ENCODE measurements at regions not wholly inside any gene's neighbourhood (a gene's known extent, or its start where the extent isn't known, plus 50 kb on each side); places are given as distances from the start of the nearest gene placed in this dataset.

DNA sequence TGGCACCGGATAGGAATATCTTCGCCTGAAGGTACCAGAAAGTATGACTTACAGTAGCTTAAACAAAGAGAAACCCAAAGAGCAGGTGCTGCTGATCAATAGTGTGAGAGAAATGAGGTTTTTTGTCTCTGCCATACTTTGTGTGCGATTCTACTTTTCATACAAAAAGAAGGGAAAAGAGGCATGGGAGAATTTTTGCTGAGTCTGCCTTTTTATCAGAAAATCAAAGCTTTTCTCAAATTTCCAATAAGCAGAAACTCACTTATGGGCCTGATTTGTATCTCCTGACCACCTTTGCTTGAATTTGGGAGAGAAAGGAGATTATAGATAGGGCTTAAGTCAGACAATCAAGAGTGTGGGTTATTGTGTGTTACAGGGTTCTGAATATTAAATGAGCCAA, 65.5 kb upstream of the TAF11L2 start:
- no TSS peak for BruUV-seq (replicated peaks)
- intact Hi-C loops (cut with micrococcal nuclease; ENCODE audit: unreplicated experiment) (no loop called here), in situ Hi-C loops (cut with HindIII; ENCODE audit: low pct_unique_long_range_greater_than_20kb, low sequenced_read_pairs) (no loop called here)
- H3K9me3 ChIP-seq (ENCODE audit: control insufficient read depth, insufficient read depth, low read depth, low read length): no peaks in the 10 kb centered on the region
- no peaks in the 10 kb centered on the region for H3K4me1 ChIP-seq (ENCODE audit: control insufficient read depth, insufficient read depth, low read length)
- POLR2A ChIA-PET: interaction anchor here (0.5 kb wide), 1 partner anchor 12 kb away, joined by 3 read pairs; no protein-coding TSS in a partner anchor
- no peak overlapping the region for H3K4me3 ChIP-seq (ENCODE audit: low read depth in 2 of 2, low read length in 2 of 2)
- no peaks in the 10 kb centered on the region for H3K36me3 ChIP-seq (ENCODE audit: control insufficient read depth, insufficient read depth, low read length)
- CTCF ChIA-PET: no interaction called here
- H3K27me3 ChIP-seq (ENCODE audit: control insufficient read depth, insufficient read depth, low read length): no peaks in the 10 kb centered on the region
- H3K27ac ChIP-seq (ENCODE audit: low read length): no peak overlapping the region
- ATAC-seq: no peak
- TF ChIP-seq TCF7L2 (IDR thresholded peaks at IDR 0.05; ENCODE audit: low read depth, low read length): no peak
- TF ChIP-seq, protein P1, sequence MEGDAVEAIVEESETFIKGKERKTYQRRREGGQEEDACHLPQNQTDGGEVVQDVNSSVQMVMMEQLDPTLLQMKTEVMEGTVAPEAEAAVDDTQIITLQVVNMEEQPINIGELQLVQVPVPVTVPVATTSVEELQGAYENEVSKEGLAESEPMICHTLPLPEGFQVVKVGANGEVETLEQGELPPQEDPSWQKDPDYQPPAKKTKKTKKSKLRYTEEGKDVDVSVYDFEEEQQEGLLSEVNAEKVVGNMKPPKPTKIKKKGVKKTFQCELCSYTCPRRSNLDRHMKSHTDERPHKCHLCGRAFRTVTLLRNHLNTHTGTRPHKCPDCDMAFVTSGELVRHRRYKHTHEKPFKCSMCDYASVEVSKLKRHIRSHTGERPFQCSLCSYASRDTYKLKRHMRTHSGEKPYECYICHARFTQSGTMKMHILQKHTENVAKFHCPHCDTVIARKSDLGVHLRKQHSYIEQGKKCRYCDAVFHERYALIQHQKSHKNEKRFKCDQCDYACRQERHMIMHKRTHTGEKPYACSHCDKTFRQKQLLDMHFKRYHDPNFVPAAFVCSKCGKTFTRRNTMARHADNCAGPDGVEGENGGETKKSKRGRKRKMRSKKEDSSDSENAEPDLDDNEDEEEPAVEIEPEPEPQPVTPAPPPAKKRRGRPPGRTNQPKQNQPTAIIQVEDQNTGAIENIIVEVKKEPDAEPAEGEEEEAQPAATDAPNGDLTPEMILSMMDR (IDR thresholded peaks at IDR 0.05): no peak
- TF ChIP-seq SIN3A (IDR thresholded peaks at IDR 0.05; ENCODE audit: borderline replicate concordance, insufficient read depth, low read depth, low read length): no peak
- no peak for TF ChIP-seq POLR2AphosphoS5 (IDR thresholded peaks at IDR 0.05; ENCODE audit: low read depth, low read length)
- TF ChIP-seq, protein P2, sequence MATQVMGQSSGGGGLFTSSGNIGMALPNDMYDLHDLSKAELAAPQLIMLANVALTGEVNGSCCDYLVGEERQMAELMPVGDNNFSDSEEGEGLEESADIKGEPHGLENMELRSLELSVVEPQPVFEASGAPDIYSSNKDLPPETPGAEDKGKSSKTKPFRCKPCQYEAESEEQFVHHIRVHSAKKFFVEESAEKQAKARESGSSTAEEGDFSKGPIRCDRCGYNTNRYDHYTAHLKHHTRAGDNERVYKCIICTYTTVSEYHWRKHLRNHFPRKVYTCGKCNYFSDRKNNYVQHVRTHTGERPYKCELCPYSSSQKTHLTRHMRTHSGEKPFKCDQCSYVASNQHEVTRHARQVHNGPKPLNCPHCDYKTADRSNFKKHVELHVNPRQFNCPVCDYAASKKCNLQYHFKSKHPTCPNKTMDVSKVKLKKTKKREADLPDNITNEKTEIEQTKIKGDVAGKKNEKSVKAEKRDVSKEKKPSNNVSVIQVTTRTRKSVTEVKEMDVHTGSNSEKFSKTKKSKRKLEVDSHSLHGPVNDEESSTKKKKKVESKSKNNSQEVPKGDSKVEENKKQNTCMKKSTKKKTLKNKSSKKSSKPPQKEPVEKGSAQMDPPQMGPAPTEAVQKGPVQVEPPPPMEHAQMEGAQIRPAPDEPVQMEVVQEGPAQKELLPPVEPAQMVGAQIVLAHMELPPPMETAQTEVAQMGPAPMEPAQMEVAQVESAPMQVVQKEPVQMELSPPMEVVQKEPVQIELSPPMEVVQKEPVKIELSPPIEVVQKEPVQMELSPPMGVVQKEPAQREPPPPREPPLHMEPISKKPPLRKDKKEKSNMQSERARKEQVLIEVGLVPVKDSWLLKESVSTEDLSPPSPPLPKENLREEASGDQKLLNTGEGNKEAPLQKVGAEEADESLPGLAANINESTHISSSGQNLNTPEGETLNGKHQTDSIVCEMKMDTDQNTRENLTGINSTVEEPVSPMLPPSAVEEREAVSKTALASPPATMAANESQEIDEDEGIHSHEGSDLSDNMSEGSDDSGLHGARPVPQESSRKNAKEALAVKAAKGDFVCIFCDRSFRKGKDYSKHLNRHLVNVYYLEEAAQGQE (IDR thresholded peaks at IDR 0.05; ENCODE audit: insufficient read depth in 1 of 2, low read depth in 2 of 2, low read length in 1 of 2): no peak
- DNase-seq (ENCODE audit: low read depth, low spot score): no peak

- TF ChIP-seq POLR2AphosphoS5 (IDR thresholded peaks at IDR 0.05; ENCODE audit: low read depth, low read length) (no peak), SIN3A (IDR thresholded peaks at IDR 0.05; ENCODE audit: borderline replicate concordance, insufficient read depth, low read depth, low read length) (no peak), TCF7L2 (IDR thresholded peaks at IDR 0.05; ENCODE audit: low read depth, low read length) (no peak)
- TF ChIP-seq, protein P1 (IDR thresholded peaks at IDR 0.05): no peak
- TF ChIP-seq, protein P2 (IDR thresholded peaks at IDR 0.05; ENCODE audit: insufficient read depth in 1 of 2, low read depth in 2 of 2, low read length in 1 of 2): no peak
- no peaks in the 10 kb centered on the region for H3K4me1 ChIP-seq (ENCODE audit: control insufficient read depth, insufficient read depth, low read length)
- no peaks in the 10 kb centered on the region for H3K27me3 ChIP-seq (ENCODE audit: control insufficient read depth, insufficient read depth, low read length)
- no TSS peak for BruUV-seq (replicated peaks)
- H3K36me3 ChIP-seq (ENCODE audit: control insufficient read depth, insufficient read depth, low read length): no peaks in the 10 kb centered on the region
- CTCF ChIA-PET: no interaction called here
- H3K4me3 ChIP-seq (ENCODE audit: low read depth in 2 of 2, low read length in 2 of 2): no peak overlapping the region
- ATAC-seq (no peak), DNase-seq (ENCODE audit: low read depth, low spot score) (no peak)
- in situ Hi-C loops (cut with HindIII; ENCODE audit: low pct_unique_long_range_greater_than_20kb, low sequenced_read_pairs): no loop called here
- no peak overlapping the region for H3K27ac ChIP-seq (ENCODE audit: low read length)
- intact Hi-C loops (cut with micrococcal nuclease; ENCODE audit: unreplicated experiment): no loop called here
- POLR2A ChIA-PET: no interaction called here
- no peaks in the 10 kb centered on the region for H3K9me3 ChIP-seq (ENCODE audit: control insufficient read depth, insufficient read depth, low read depth, low read length)
These were observed 64.6 kb upstream of the TAF11L2 start for GRCh38 chr5:17433406-17433805.

Measured in Panc1 (cell line).